Glomerular visceral epithelial cell (primary cell): ENCODE measurements at regions not wholly inside any gene's neighbourhood (a gene's known extent, or its start where the extent isn't known, plus 50 kb on each side); places are given as distances from the start of the nearest gene placed in this dataset.
A peak's percentile ranks its signal among the peaks of the same experiment; 100 is the strongest.

Source experiments
- DNase-seq: peaks from one replicate; pipeline ENCODE4 v3.0.0-alpha.2; 2016; ENCODE audit errors: extremely low spot score

DNA sequence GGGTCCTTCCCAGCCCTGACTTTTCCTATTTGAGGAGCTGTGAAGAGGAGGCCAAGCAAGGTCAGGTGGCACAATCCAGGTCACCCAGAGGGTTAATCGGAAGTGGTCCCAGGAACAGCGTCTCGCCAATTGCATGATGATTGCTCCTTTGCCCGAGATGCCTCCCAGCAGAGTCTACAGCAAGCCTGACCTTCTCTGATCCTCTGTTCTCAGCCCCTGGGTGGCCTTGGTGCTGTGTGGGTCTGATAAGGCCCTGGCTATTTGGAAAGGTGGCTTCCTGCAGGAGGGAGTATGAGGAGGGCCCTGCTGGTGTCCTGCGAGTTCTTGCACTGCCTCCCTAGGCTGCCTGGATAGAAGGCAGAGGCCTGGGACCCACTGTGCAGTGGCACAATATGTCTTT is 116.2 kb downstream of the FOXD2 start:
- DNase-seq: no peak

- DNase-seq: no peak
Measured at GRCh38 chr1:47554901-47555300, 117.1 kb downstream of the FOXD2 start.

DNA sequence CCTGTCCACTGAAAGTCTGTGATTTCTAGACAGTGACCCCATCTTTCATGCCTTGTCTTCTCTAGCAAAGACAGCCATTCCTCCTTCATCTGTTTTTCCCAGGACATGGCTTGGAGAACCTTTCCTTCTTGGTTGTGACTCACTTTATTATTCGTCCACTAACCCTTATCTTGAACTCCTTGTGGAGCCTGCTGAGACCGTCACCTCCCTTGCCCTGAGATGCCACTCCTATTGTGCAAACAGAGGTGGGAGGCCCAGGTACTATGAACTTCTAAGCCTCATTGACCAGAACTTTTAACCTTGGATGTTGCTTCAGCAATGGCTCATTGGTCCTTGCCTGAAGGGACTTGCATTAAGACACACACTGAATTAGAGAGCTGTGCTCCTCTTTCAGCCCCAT is 117.5 kb downstream of the FOXD2 start:
- no peak for DNase-seq

DNA sequence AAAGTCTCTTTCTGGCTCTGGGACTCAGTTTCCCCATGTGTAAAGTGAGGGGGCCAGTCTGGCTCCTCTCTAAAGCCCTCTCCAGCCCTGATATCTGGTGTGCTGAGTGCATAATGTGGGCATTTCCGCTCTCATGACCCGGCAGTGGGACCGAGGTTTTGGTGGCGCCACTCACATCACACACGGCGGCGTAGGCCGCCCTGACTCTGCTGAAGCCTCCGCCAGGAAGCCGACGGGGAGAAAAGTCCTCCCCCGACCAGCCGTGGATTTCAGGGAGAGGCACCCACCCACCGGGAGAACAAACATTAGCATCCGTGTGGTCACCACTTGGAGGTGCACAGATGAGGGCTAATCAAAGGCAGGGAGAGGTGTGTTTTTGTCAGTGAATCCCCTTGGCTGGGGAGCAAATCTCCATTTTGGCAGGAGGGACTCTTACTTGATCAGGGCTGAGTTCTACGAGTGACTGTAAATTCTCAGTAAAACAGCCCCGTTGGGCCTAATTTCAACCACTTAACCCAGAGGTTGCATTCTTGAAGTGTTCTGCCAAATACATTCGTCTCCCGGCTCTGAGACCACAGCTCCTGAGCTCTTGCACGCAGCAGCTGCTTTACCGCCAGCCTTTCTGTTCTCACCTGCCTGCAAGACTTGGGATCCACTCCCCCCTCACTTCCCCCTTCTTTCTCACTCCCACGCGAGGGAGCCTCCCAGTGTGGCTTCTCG is 118.2 kb downstream of the FOXD2 start:
- no peak for DNase-seq

DNA sequence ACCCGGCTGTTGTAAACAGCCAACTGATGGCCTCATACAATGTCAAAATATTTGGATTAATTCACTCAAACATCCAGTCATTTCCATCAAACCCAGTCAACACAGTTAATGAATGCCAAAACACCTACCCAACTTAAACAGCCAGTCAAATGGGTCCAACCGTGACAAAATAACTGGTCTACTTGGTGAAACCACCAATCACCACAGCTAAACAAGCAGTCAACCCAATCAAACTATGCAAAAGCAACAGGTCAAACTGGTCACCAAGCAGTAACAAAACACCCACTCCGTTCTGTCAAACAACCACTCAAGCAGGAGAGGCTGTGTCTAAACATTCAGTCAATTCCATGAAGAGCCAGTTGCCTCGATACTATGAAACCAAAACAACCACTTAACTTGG is 119.2 kb downstream of the FOXD2 start:
- no peak for DNase-seq

DNA sequence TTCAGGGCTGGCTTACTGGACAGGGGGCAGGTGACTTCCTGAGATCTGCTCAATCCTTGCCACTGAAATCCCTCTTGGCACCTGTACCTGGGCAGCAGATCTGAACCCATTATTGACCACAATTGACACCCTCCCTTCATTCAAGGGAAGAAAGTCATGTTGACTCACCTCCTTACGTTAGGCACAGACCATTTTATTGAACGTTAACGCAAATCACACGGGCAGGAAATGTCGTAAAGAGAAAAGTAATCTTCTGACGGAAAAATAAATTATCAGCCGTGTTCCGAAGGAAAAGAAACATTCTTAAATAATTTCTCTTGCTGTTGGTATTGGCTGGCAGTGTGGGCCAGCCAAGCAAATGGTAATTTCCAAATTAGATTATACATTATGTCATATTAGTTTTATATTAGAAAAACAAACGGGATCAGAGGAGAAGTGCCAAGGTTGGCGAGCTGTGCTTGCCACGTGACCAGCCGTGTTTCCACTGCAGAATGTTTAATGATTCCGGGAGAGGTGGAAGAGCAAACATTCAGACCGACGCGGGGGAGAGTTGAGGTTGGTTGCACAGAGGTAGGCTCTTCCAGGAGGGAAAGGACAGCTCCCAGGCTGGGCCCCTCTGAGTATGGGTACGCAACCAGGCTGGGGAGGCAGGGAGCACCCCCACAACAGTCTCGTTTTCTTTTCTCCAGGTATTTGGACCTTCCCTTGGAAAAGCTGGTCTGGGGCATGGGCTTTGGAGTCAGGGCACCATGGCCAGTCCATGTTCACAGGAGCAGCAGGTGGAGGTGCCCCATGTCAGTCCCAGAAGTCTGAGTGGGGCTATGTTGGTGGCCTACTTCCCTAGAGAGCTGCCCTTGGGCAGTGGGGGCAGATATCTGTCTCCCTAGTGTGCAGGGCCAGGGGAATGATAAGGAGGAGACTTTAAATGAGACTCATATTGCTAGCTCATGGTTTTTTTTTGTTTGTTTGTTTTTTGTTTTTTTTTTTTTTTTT is 121.1 kb downstream of the FOXD2 start:
- no peak for DNase-seq

DNA sequence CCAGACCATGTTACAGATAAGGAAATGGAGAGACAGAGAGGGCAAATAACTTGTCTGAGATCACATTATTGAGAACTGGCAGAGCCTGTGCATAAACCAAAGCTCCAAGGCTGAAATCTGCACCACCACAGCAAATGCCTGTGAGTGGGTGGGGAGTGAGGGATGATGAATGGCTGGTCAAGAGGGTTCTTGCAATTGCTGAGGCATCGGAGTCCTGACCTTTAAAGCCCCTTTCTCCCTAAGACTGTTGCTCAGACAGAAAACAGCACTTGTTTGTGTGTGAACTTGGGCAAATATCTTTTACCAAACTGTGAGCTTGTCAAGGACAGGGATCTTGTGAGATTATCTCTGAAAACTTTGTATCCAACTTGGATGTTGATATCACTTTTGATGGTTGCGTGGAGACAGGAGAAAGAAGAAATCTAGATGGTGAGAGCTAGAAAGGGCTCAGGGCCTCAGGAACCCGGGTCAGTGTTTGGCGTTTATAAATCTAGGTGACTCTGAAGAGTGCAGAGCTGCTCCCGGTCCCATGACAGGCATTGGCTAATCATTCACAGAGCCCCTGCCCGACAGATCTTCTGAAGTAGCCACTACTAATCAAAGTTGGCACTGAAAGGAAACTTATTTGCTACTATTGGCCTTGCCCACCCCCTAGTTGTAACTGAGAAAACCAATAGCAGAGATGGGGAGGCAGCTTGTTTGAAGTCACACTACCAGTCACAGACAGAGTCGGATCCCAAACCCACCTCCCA is 122.3 kb downstream of the FOXD2 start:
- DNase-seq: no peak

- DNase-seq: no peak
Measured at GRCh38 chr1:47561523-47562007, 123.7 kb downstream of the FOXD2 start.

DNA sequence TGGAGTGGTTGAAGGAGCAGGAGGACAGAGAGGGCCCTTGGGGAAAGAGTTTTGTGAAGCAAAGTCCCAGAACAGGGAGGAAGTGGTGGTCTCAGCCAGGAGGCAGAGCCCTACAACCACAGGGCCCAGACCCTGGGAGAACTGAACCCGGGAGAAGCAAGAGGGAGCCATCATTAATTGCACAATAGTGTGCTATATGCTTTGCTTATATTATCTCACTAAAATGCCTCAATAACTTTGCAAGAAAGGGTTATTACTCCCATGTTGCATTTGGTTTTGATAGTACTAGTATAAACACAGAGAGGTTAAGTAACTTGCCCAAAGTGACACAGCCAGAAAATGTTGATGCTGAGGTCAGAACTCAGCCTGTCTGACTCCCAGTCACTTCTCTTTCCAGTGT is 124.3 kb downstream of the FOXD2 start:
- DNase-seq: no peak

DNA sequence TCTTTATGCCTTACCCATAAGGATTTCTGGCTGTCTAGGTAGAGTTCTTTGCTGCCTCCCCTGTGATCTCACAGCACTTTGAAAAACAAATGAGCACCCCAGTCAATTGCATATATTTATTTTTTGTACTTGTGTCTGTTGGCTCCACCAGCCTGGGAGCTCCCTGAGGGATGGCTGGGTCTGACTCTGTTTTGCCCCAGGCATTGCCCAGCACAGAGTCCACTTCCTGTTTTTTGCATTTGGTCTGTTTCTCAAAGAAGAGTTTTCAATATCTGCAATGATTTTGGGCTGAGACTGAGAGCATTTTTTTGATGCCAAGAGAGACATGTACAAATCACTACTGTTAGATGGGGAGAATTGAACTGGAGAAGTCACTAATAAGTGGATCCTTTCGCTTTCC is 125.0 kb downstream of the FOXD2 start:
- no peak for DNase-seq

DNA sequence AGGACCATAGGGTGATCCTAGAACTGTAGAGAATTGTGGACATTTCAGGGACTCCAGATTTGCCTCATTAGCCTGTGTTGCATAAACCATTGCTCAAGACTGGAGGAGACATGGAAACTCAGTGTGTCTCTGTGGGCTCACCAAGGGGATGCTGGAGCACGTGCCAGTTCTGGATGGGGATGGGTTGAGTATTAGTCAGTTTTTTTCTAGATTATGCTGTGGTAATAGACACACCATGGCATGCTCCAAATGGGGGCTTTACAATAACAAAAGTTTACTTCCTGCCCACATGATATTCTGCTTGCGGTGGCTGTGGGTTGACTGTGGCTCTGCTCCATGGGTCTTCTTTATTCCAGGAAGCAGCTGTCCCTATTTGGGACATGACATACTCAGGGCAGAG is 125.4 kb downstream of the FOXD2 start:
- DNase-seq: no peak

GRCh38 chr1:47564570-47564969 is 126.7 kb downstream of the FOXD2 start:
- no peak for DNase-seq

DNA sequence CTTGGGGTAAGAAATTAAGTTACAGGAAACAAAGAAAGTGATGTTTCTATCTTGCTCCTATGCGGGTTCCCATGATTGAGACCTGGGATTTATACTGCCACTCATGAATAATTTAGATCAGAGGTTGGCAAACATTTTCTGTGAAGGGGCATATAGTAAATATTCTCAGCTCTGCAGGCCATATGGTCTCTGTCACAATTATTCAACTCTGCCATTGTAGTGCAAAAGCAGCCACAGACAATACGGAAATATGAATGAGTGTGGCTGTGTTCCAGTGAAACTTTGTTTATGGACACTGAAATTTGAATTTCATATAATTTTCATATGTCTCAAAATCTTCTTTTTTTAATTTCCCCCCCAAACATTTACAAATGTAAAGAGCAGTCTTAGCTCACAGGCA is 127.2 kb downstream of the FOXD2 start:
- no peak for DNase-seq

GRCh38 chr1:47565676-47566075 is 127.8 kb downstream of the FOXD2 start:
- DNase-seq: no peak

DNA sequence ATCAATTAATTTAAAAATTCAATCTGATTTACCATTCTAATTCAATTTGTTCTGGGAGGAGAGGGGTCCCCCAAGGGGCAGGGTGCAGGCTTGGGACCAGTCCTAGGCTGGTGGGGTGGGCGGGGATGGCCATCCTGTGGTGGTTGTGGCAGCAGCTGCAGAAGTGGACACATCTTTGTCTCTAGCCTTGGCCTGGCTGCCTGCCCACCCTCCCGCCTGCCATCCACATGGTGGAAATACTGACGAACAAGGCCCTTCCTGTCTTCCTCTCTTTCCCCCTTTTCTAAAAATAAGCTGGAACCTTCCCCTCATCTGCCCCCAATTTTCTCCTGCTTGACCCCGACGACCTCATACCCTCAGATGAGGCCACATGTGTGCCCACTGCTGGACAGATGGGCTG is 130.9 kb downstream of the FOXD2 start:
- no peak for DNase-seq

DNA sequence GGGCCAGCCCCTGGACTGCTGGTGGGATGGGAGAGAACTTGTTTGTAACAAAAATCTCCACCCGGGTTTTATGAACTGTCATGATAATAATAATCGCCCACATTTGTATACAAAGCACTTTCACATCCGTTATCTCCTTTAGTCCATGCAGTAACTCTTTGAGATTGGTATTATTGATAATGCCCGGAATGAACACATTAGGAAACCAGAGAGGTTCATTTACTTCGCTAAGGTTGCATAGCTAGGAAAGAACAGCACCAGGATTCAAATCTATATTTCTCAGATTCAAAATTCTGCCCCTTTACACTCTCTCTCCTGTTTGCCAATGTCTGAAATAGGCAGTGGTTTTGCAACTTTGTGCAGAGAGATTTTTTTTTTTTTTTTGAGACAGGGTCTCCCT is 131.4 kb downstream of the FOXD2 start:
- no peak for DNase-seq

GRCh38 chr1:47569681-47570470 is 132.0 kb downstream of the FOXD2 start:
- DNase-seq: peak; percentile 79

- no peak for DNase-seq
Measured at GRCh38 chr1:47571161-47571560, 133.3 kb downstream of the FOXD2 start.

- DNase-seq: no peak
Measured at GRCh38 chr1:47571952-47572351, 134.1 kb downstream of the FOXD2 start.

DNA sequence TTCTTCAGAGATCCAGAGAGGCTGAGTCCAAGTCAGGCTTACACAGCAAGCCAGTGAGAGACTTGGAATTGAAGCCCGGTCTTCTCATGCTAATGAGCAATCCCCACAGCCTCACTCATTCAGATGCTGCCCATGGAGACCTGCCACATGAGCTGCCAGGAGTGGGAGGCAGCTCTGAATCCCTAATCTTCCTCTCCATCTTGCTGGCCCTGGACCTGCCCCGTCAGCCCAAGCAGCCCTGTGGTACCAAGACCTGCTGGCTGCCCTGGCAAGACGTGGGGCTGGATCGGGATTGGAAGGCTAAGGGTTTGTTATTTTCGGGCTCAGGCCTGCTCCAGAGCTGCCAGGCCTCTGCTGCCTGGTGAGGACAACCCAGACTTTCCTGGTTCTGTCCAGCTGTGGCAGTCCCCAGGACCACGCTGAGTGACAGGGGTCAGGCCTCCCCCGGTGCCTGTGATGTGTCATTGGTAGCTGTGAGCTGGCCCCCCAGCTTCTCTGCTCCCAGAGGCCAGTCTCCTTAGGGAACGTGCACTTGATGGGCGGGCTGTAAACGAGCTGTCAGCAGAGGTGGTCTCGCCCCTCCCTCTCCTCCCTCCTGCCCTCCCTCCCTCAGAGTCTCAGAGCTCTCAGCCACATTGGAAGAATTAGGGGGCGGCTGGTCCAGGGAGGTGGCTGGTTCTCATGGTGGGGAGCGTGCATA is 135.0 kb downstream of the FOXD2 start:
- no peak for DNase-seq
